K562 (cell line): ENCODE measurements at regions not wholly inside any gene's neighbourhood (a gene's known extent, or its start where the extent isn't known, plus 50 kb on each side); places are given as distances from the start of the nearest gene placed in this dataset.

Experiments
- ATAC-seq: fragments of 200-7000 bp; cut with Tn5 transposase; 3 replicates; pipeline ENCODE4 v1.9.1; 2020; ENCODE audit warnings: moderate library complexity
- BruUV-seq: library from RNA; stranded (reverse); fragments of 400-500 nt; replicated peaks from 2 replicates; lab custom pipeline; 2021; lab: Mats Ljungman, UMichigan
- CTCF ChIA-PET: fragments of 300-600 bp; formaldehyde crosslinking; extraction: SDS; loops from one replicate; lab custom pipeline; 2021; ENCODE audit warnings: low intra/inter-chr PET ratio; lab: Yijun Ruan, JAX
- POLR2A ChIA-PET: fragments of 300-600, 350-650 bp; sonication (Branson Sonifier 250); formaldehyde crosslinking; extraction: SDS; loops from one replicate; lab custom pipeline; 2021; ENCODE audit warnings: antibody characterized with exemption, inconsistent platforms; lab: Yijun Ruan, JAX
- DNase-seq, 4 experiments: peaks; one replicate each; pipeline versions ENCODE4 v3.0.0 to v3.0.0-alpha.2; 2011 to 2018; ENCODE audit warnings: low spot score in 3 of 4, mixed read lengths in 3 of 4; ENCODE audit errors: extremely low read depth in 1 of 4
- FAIRE-seq: peaks from 2 replicates; lab custom pipeline; 2011; peaks lifted over from hg19 to GRCh38; lab: Jason Lieb, UNC
- H2AFZ ChIP-seq: 2 replicates; pipeline ENCODE4 v1.6.0; 2011; ENCODE audit warnings: low read depth, low read length, control low read depth, inconsistent platforms
- H3K27ac ChIP-seq: fragments of 200-600 bp; 3 replicates; pipeline ENCODE4 v1.8.0; 2011; ENCODE audit warnings: low read depth, mild to moderate bottlenecking, control low read depth, inconsistent platforms, low read length, moderate library complexity, mixed read lengths; ENCODE audit errors: extremely low read depth
- H3K27me3 ChIP-seq, 2 experiments: fragments of 300-600 bp in 1 of 2; 2 replicates in 1 of 2; 3 replicates in 1 of 2; pipeline versions ENCODE4 v1.6.0 to v1.8.0; 2011; ENCODE audit warnings: inconsistent platforms in 2 of 2, low read length in 2 of 2, mild to moderate bottlenecking in 1 of 2, mixed read lengths in 1 of 2, moderate library complexity in 1 of 2; ENCODE audit not compliant: control insufficient read depth in 2 of 2, insufficient read depth in 2 of 2
- H3K36me3 ChIP-seq: fragments of 300-600 bp; 3 replicates; pipeline ENCODE4 v1.8.0; 2011; ENCODE audit warnings: mild to moderate bottlenecking, low read length, inconsistent platforms; ENCODE audit not compliant: control insufficient read depth, insufficient read depth
- H3K4me1 ChIP-seq, 2 experiments: fragments of 200-600 bp in 1 of 2; replicated peaks in 1 of 2; 2 replicates in 1 of 2; 3 replicates in 1 of 2; pipeline versions ENCODE4 v1.5.1 to v1.8.0; 2011; ENCODE audit warnings: inconsistent platforms in 2 of 2, low read length in 2 of 2, mild to moderate bottlenecking in 1 of 2, mixed read lengths in 1 of 2, moderate library complexity in 1 of 2; ENCODE audit not compliant: control insufficient read depth in 2 of 2, insufficient read depth in 2 of 2
- H3K4me2 ChIP-seq: 2 replicates; pipeline ENCODE4 v1.6.1; 2011; ENCODE audit warnings: low read length, control low read depth, inconsistent platforms, mixed read lengths; ENCODE audit not compliant: insufficient read depth
- H3K4me3 ChIP-seq: fragments of 200-600 bp; sonication (generic), shearing (Covaris generic); 2 replicates; pipeline ENCODE4 v1.5.1; 2016; ENCODE audit warnings: control low read depth, inconsistent platforms
- H3K79me2 ChIP-seq: fragments of 200-600 bp; 3 replicates; pipeline ENCODE4 v1.8.0; 2011; ENCODE audit warnings: low read length, inconsistent platforms; ENCODE audit not compliant: control insufficient read depth, insufficient read depth
- H3K9ac ChIP-seq, 2 experiments: 2 replicates each; pipeline versions ENCODE4 v1.6.0 to v1.6.1; 2011; ENCODE audit warnings: low read depth in 2 of 2, low read length in 2 of 2, control low read depth in 1 of 2, inconsistent platforms in 1 of 2, mild to moderate bottlenecking in 1 of 2, mixed read lengths in 1 of 2; ENCODE audit not compliant: insufficient read depth in 1 of 2
- H3K9me1 ChIP-seq: one replicate; pipeline ENCODE4 v1.6.0; 2011; ENCODE audit warnings: inconsistent platforms, mild to moderate bottlenecking, low read length, moderate library complexity; ENCODE audit not compliant: control insufficient read depth, insufficient read depth
- H3K9me3 ChIP-seq: replicated peaks from 2 replicates; pipeline ENCODE4 v1.5.1; 2011; ENCODE audit warnings: low read depth, low read length, inconsistent platforms; ENCODE audit not compliant: control insufficient read depth, insufficient read depth
- H4K20me1 ChIP-seq: replicated peaks from 2 replicates; pipeline ENCODE4 v1.6.1; 2011; ENCODE audit warnings: low read length, inconsistent platforms, mixed read lengths; ENCODE audit not compliant: control insufficient read depth, insufficient read depth
- ASH1L ChIP-seq: fragments of 450-650 bp; IDR thresholded peaks from 2 replicates; pipeline ENCODE4 v1.6.1; 2018; ENCODE audit warnings: borderline replicate concordance, mild to moderate bottlenecking, low read depth; ENCODE audit not compliant: partially characterized antibody
- BACH1 ChIP-seq: fragments of 200-800 bp; sonication (Bioruptor generic); IDR thresholded peaks from 2 replicates; pipeline ENCODE4 v1.6.1; 2016; ENCODE audit warnings: missing genetic modification characterization, missing compliant biosample characterization
- EHMT2 ChIP-seq: fragments of 450-650 bp; IDR thresholded peaks from 2 replicates; pipeline ENCODE4 v1.6.1; 2018; ENCODE audit warnings: antibody characterized with exemption
- HMGN3 ChIP-seq: IDR thresholded peaks from 2 replicates; pipeline ENCODE4 v1.6.1; 2011; ENCODE audit warnings: borderline replicate concordance, low read depth, mild to moderate bottlenecking, mixed read lengths, low read length; ENCODE audit not compliant: insufficient read length; ENCODE audit errors: extremely low read depth
- MTF1 ChIP-seq: fragments of 250-450 bp; sonication (Bioruptor Pico); IDR thresholded peaks from 2 replicates; pipeline ENCODE4 v1.9.0; 2021; ENCODE audit warnings: moderate library complexity, mild to moderate bottlenecking, inconsistent platforms, borderline replicate concordance
- POLR2H ChIP-seq: IDR thresholded peaks from 2 replicates; pipeline ENCODE4 v1.6.1; 2016; ENCODE audit warnings: missing genetic modification characterization, low read depth, mild to moderate bottlenecking, control low read depth, missing compliant biosample characterization, moderate library complexity
- SMARCA5 ChIP-seq: fragments of 450-650 bp; IDR thresholded peaks from 2 replicates; pipeline ENCODE4 v1.6.1; 2016
- SREBF1 ChIP-seq: fragments of 150-350 bp; IDR thresholded peaks from 2 replicates; pipeline ENCODE4 v1.6.1; 2014; ENCODE audit warnings: antibody characterized with exemption, low read depth, low read length, borderline replicate concordance
- TEAD4 ChIP-seq, 2 experiments: sonication (generic) in 1 of 2; formaldehyde crosslinking in 1 of 2; IDR thresholded peaks; 2 replicates each; pipeline versions ENCODE4 v1.6.1 to v1.8.0; 2012 to 2022; ENCODE audit warnings: borderline replicate concordance in 1 of 2, inconsistent platforms in 1 of 2, low read length in 1 of 2, mild to moderate bottlenecking in 1 of 2, missing genetic modification reagents in 1 of 2
- THRB ChIP-seq: fragments of 450-650 bp; formaldehyde crosslinking; conservative IDR thresholded peaks from 2 replicates; pipeline ENCODE4 v1.4.0; 2022; ENCODE audit warnings: mild to moderate bottlenecking, missing genetic modification characterization
- TRIM28 ChIP-seq: fragments of 450-650 bp; IDR thresholded peaks from 2 replicates; pipeline ENCODE4 v1.6.1; 2017
- XRCC5 ChIP-seq: fragments of 200-400 bp; formaldehyde crosslinking; IDR thresholded peaks from 2 replicates; pipeline ENCODE4 v1.6.1; 2017; ENCODE audit warnings: low read depth, mild to moderate bottlenecking, low read length
- ZNF253 ChIP-seq: fragments of 250-450 bp; sonication (Bioruptor Pico); conservative IDR thresholded peaks from 2 replicates; pipeline ENCODE4 v1.6.1; 2021; ENCODE audit warnings: mild to moderate bottlenecking
- WGBS: fragments of 100-300 bp; shearing (Covaris generic); methylation state at CpG from one replicate; pipeline ENCODE4 v1.1.6; 2016; ENCODE audit warnings: low coverage, mixed read lengths; ENCODE audit not compliant: insufficient coverage; ENCODE audit errors: missing lambda C conversion rate; 5-methylcytosine and 5-hydroxymethylcytosine counted together
- in situ Hi-C: fragments of 300-500 bp; cut with MboI; formaldehyde crosslinking; loops from 4 replicates; pipeline ENCODE4 v1.15.0; 2018; ENCODE audit warnings: inconsistent platforms, mixed read lengths
- intact Hi-C: fragments of 100-400 bp; cut with micrococcal nuclease; formaldehyde crosslinking; loops from 2 replicates; pipeline ENCODE4 v1.14.2; 2022

GRCh38 chr5:58069846-58070245 is 390.0 kb downstream of the PLK2 start:
- no peaks in the 10 kb centered on the region for H3K79me2 ChIP-seq
- no peaks in the 10 kb centered on the region for H4K20me1 ChIP-seq
- FAIRE-seq: no peak
- H3K9me1 ChIP-seq: no peaks in the 10 kb centered on the region
- no peak overlapping the region for H2AFZ ChIP-seq
- H3K4me1 ChIP-seq: no peaks in the 10 kb centered on the region
- no peak for DNase-seq
- ATAC-seq: no peak
- in situ Hi-C loops (no loop called here), intact Hi-C loops (loop anchor here (10.0 kb wide), 2 partner anchors 115 to 175 kb away; no protein-coding TSS in a partner anchor)
- H3K27ac ChIP-seq: no peak overlapping the region
- H3K4me2 ChIP-seq: no peak overlapping the region
- H3K36me3 ChIP-seq: no peaks in the 10 kb centered on the region
- TF ChIP-seq MTF1 (CRISPR knock-in tag) (no peak), TEAD4 (IDR thresholded peaks at IDR 0.05; ENCODE audit: low read length) (no peak), TEAD4 (CRISPR knock-in tag; IDR thresholded peaks at IDR 0.05; ENCODE audit: borderline replicate concordance) (no peak), TRIM28 (no peak), ASH1L (no peak), SMARCA5 (no peak), HMGN3 (no peak), BACH1 (tag) (no peak), EHMT2 (no peak), XRCC5 (no peak), POLR2H (tag) (no peak), THRB (CRISPR knock-in tag) (no peak), ZNF253 (no peak), SREBF1 (no peak)
- H3K9me3 ChIP-seq: no peaks in the 10 kb centered on the region
- no peak overlapping the region for H3K4me3 ChIP-seq
- no peak overlapping the region for H3K9ac ChIP-seq
- H3K27me3 ChIP-seq: no peaks in the 10 kb centered on the region
- 38% methylated on average over 4 of the region's 4 CpGs for WGBS
- no TSS peak for BruUV-seq
- POLR2A ChIA-PET: no interaction called here
- CTCF ChIA-PET: no interaction called here
